ENCODE measurements at regions not wholly inside any gene's neighbourhood (a gene's known extent, or its start where the extent isn't known, plus 50 kb on each side); places are given as distances from the start of the nearest gene placed in this dataset.

DNA sequence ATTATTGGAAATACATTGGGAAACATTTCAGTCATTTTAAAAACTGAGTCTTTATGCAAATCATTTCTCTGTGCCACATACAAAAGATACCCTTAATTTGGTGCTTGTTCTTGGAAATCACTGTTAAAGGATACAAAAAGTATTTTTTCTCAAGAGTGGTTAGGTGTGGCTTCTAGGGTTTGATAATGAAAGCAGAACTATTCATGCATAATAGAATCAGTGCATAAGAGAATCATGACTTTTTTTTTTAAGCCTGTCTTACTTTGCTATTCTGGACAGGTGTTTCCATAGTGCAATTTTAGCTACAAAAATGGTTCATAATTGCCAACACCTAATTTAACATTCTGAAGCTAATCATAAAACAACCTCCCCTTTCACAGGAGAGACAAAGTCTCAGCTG lies 233.0 kb upstream of the NRIP1 start:
- in situ Hi-C loops (cut with MboI; ENCODE audit: low sequenced_read_pairs) = no loop called here
- POLR2A ChIA-PET (ENCODE audit: unreplicated experiment) = no interaction called here
- H4K8ac ChIP-seq (ENCODE audit: low read depth in 2 of 2, low read length in 2 of 2) = no peak overlapping the region
- no peaks in the 10 kb centered on the region for H3K4me1 ChIP-seq (ENCODE audit: control insufficient read depth, insufficient read depth, low read length)
- no peaks in the 10 kb centered on the region for H3K79me1 ChIP-seq (ENCODE audit: low read depth in 1 of 2, low read length in 2 of 2)
- H3K27me3 ChIP-seq (ENCODE audit: control insufficient read depth, insufficient read depth, low read length) = no peaks in the 10 kb centered on the region
- no peak overlapping the region for H4K5ac ChIP-seq (ENCODE audit: low read depth, low read length)
- DNase-seq (no peak), ATAC-seq (ENCODE audit: low read depth) (no peak)
- no peak overlapping the region for H3K4me3 ChIP-seq (ENCODE audit: insufficient read depth, low read depth, low read length)
- no peak overlapping the region for H2BK15ac ChIP-seq (ENCODE audit: low read depth, low read length)
- no peak overlapping the region for H3K4me2 ChIP-seq (ENCODE audit: low read depth, low read length)
- H3K23ac ChIP-seq (ENCODE audit: low read depth, low read length) = no peak overlapping the region
- H4K20me1 ChIP-seq (ENCODE audit: insufficient read depth, low read length) = no peaks in the 10 kb centered on the region
- intact Hi-C loops (cut with micrococcal nuclease) = no loop called here
- no peaks in the 10 kb centered on the region for H3K36me3 ChIP-seq (ENCODE audit: control insufficient read depth, insufficient read depth, low read length)
- no peak overlapping the region for H2AK5ac ChIP-seq (ENCODE audit: low read depth, low read length)
- no peaks in the 10 kb centered on the region for H3K9me1 ChIP-seq (ENCODE audit: insufficient read depth, low read length)
- H3K56ac ChIP-seq (ENCODE audit: extremely low read depth, insufficient read depth, low read length) = no peak overlapping the region
- no peak overlapping the region for H4K91ac ChIP-seq (ENCODE audit: insufficient read depth, low read depth, low read length)
- no peak overlapping the region for H3K9ac ChIP-seq (ENCODE audit: low read depth, low read length)
- no peak overlapping the region for H3K4ac ChIP-seq (ENCODE audit: low read depth, low read length)
- no peak overlapping the region for H3K27ac ChIP-seq (ENCODE audit: insufficient read depth, low read length)
- dilution Hi-C loops (cut with HindIII; ENCODE audit: low sequenced_read_pairs, unreplicated experiment) = no loop called here
- no peak overlapping the region for H3K14ac ChIP-seq (replicated peaks; ENCODE audit: low read depth, low read length)
- H3K18ac ChIP-seq (ENCODE audit: low read depth, low read length) = no peak overlapping the region
- TF ChIP-seq RAD21 (IDR thresholded peaks at IDR 0.05; ENCODE audit: low read length) = no peak
- no peak for TF ChIP-seq FOS (IDR thresholded peaks at IDR 0.05; ENCODE audit: low read depth, low read length)
- no peak for TF ChIP-seq BHLHE40 (IDR thresholded peaks at IDR 0.05; ENCODE audit: low read depth, low read length)
- TF ChIP-seq CEBPB (IDR thresholded peaks at IDR 0.05; ENCODE audit: low read depth, low read length) = no peak
- CTCF ChIA-PET = no interaction called here
- no peak overlapping the region for H2BK20ac ChIP-seq (ENCODE audit: low read depth, low read length)
- no peaks in the 10 kb centered on the region for H3K9me3 ChIP-seq (ENCODE audit: control insufficient read depth, insufficient read depth, low read length)
- H2BK120ac ChIP-seq (ENCODE audit: low read depth, low read length) = no peak overlapping the region
- no TSS peak for BruUV-seq (replicated peaks)
- no peak overlapping the region for H2AFZ ChIP-seq (replicated peaks; ENCODE audit: low read length, poor library complexity)
- no peak overlapping the region for H2AK9ac ChIP-seq (replicated peaks; ENCODE audit: low read depth, low read length, poor library complexity)
- H2BK5ac ChIP-seq (ENCODE audit: low read depth, low read length, poor library complexity, severe bottlenecking) = no peak overlapping the region

Measured in IMR-90 (cell line).